ENCODE measurements at regions not wholly inside any gene's neighbourhood (a gene's known extent, or its start where the extent isn't known, plus 50 kb on each side); places are given as distances from the start of the nearest gene placed in this dataset.

- Histone ChIP-seq H3K36me3 (ENCODE audit: control insufficient read depth, insufficient read depth, low read length) (no peaks in the 10 kb centered on the region), H3K4me3 (replicated peaks; ENCODE audit: low read depth, low read length) (no peak overlapping the region), H3K27me3 (replicated peaks; ENCODE audit: control insufficient read depth, insufficient read depth, low read length) (no peaks in the 10 kb centered on the region; the same call in 1 of the 2 replicates)
- no peak for TF ChIP-seq CTCF (IDR thresholded peaks at IDR 0.05; ENCODE audit: insufficient read depth, low read length, poor library complexity, severe bottlenecking)
- no peak for DNase-seq (ENCODE audit: extremely low read depth, insufficient read length)
These were observed 396.6 kb downstream of the AACS start for GRCh38 chr12:125461831-125462230.

GRCh38 chr12:125463386-125463785, 398.2 kb downstream of the AACS start:
- no peak overlapping the region for H3K4me3 ChIP-seq (replicated peaks; ENCODE audit: low read depth, low read length)
- no peak for TF ChIP-seq CTCF (IDR thresholded peaks at IDR 0.05; ENCODE audit: insufficient read depth, low read length, poor library complexity, severe bottlenecking)
- no peak for DNase-seq (ENCODE audit: extremely low read depth, insufficient read length)

GRCh38 chr12:125467363-125467762, 402.1 kb downstream of the AACS start:
- H3K36me3 ChIP-seq (ENCODE audit: control insufficient read depth, insufficient read depth, low read length): no peaks in the 10 kb centered on the region
- DNase-seq (ENCODE audit: extremely low read depth, insufficient read length): no peak
- no peak overlapping the region for H3K4me3 ChIP-seq (replicated peaks; ENCODE audit: low read depth, low read length)
- H3K27me3 ChIP-seq (replicated peaks; ENCODE audit: control insufficient read depth, insufficient read depth, low read length): no peaks in the 10 kb centered on the region
- TF ChIP-seq CTCF (IDR thresholded peaks at IDR 0.05; ENCODE audit: insufficient read depth, low read length, poor library complexity, severe bottlenecking): no peak

More at GRCh38 chr12:125463386-125463785, 398.2 kb downstream of the AACS start:
- Histone ChIP-seq H3K27me3 (replicated peaks; ENCODE audit: control insufficient read depth, insufficient read depth, low read length) (no peaks in the 10 kb centered on the region), H3K36me3 (ENCODE audit: control insufficient read depth, insufficient read depth, low read length) (no peaks in the 10 kb centered on the region)

- no peaks in the 10 kb centered on the region for H3K27me3 ChIP-seq (replicated peaks; ENCODE audit: control insufficient read depth, insufficient read depth, low read length)
- no peaks in the 10 kb centered on the region for H3K36me3 ChIP-seq (ENCODE audit: control insufficient read depth, insufficient read depth, low read length)
- no peak overlapping the region for H3K4me3 ChIP-seq (replicated peaks; ENCODE audit: low read depth, low read length)
- TF ChIP-seq CTCF (IDR thresholded peaks at IDR 0.05; ENCODE audit: insufficient read depth, low read length, poor library complexity, severe bottlenecking): no peak
- DNase-seq (ENCODE audit: extremely low read depth, insufficient read length): no peak
These were observed 404.4 kb downstream of the AACS start for GRCh38 chr12:125469683-125470082.

GRCh38 chr12:125470838-125471783, 405.9 kb downstream of the AACS start:
- peak; percentile 30 for DNase-seq (ENCODE audit: extremely low read depth, insufficient read length)
- no peaks in the 10 kb centered on the region for H3K36me3 ChIP-seq (ENCODE audit: control insufficient read depth, insufficient read depth, low read length)
- no peak for TF ChIP-seq CTCF (IDR thresholded peaks at IDR 0.05; ENCODE audit: insufficient read depth, low read length, poor library complexity, severe bottlenecking)
- H3K4me3 ChIP-seq (replicated peaks; ENCODE audit: low read depth, low read length): no peak overlapping the region
- no peaks in the 10 kb centered on the region for H3K27me3 ChIP-seq (replicated peaks; ENCODE audit: control insufficient read depth, insufficient read depth, low read length)

All from GM06990 (cell line).